HG03280 (cell line): ENCODE measurements at regions not wholly inside any gene's neighbourhood (a gene's known extent, or its start where the extent isn't known, plus 50 kb on each side); places are given as distances from the start of the nearest gene placed in this dataset.

Experiments used
- ATAC-seq: cut with Tn5 transposase; IDR thresholded peaks from one replicate; pipeline ENCODE4 v1.9.1; 2021; ENCODE audit warnings: mild to moderate bottlenecking, moderate library complexity; ENCODE audit not compliant: unreplicated experiment

DNA sequence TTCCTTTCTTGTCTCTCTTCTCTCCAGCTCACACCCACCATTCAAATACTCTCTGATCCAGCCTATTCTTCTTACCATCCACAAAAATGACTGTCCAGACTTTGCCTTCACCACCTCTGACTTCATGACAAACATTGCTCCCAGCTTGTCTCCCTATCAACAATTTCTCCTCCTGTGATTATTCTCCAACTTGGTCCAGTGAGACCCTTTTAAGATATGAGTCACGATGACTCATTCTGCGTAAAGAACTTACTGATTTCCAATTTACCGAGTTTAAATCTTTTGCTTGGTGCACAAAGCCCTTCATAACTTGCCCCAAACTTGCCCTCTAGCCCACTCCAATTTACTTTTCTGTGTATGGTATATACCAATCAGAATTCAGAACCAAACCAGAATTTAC lies 833.2 kb downstream of the MAFB start:
- no peak for ATAC-seq

DNA sequence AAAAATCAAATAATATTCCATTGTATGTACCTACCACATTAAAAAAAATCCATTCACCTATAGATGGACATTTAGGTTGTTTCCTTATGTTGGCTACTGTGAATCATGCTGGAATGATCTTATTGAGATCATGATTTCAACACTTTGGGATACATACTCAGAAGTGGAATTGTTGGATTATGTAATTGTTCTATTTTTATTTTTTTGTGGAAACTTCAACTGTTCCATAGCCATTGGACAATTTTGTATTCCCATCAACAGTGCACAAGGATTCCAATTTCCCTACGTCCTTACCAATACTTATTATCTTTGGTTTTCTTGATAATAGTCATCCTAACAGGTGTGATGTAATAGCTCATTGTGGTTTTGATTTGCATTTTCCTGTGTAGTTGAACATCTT lies 834.0 kb downstream of the MAFB start:
- ATAC-seq, result no peak

DNA sequence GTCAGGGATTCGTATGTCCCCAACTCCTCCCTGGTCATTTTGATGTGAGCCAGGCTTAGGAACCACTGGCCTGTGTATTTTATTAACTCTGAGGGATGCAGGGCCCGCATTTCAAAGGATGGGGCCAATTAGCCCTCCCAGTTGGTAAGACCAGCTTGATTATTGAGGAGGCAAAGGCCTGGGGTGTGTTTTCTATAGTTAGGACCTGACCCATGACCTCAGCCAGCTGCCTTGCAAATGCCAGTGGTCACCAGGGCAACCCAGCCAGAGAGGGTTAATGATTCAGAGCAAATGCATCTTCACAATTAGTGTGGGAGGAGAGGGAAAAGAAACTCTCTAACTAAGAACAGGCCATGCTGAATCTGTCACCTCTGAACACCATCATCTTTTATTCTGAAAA lies 835.4 kb downstream of the MAFB start:
- ATAC-seq, result no peak

DNA sequence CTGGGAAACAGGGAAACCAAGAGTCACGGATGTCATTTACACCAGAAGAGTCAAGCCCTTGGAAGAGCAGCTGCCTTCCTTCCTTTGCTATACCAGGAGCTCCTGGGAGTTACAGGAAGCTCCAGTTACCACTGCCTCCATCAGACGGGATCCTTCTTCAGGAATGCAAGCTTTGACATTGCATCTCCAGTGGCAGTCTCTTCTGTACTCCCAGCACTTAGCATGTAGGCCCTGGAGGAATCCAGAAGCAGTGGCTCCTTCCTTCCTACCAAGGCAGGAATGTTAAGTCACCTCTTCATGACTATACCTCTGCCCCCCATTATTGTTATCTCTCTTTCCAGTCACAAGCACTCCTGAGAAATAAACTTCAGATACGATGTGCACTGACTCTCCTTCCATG lies 836.0 kb downstream of the MAFB start:
- no peak for ATAC-seq

DNA sequence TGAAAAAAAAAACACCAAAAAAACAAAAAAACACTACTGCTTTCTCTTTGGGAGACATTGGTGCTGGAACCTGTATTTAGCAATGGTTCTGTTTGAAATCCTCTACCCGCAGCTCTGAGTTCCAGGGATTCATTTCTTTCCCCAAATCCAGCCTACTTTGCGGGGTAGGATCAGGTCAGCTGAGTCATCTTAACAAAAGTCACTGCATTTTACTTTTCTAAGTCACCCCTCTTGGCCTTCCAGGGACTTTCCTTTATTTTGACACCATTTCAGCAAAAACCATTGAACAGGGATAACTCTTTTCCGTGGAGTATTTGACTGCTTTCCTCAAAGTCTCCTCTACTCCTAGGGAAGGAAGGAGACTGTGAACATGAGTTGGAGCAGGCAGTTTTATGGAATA lies 837.6 kb downstream of the MAFB start:
- no peak for ATAC-seq

DNA sequence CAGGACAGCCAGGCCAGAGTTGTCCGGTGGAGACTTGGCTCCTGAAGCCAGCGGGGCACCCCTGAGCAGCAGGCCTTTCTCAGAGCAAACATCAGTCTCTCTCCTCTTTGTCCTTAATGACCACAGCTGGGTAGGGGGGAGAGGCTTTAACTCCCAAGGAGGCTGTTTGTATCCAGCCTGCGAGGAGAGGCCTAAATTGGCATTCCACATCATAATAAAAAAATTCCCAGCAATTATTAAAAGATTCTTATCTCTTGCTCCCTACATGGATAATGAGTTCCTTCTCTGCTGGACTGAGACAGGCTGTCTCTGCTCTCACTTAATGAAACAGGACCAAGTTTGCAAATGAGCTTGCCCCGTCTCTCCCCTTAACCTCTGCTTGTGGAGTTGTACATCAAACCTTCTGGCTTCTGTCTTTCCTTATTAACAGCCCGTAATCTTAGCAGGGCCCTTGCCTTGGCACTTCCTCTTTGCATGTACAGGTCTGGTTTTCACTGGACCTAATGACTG lies 838.2 kb downstream of the MAFB start:
- no peak for ATAC-seq

DNA sequence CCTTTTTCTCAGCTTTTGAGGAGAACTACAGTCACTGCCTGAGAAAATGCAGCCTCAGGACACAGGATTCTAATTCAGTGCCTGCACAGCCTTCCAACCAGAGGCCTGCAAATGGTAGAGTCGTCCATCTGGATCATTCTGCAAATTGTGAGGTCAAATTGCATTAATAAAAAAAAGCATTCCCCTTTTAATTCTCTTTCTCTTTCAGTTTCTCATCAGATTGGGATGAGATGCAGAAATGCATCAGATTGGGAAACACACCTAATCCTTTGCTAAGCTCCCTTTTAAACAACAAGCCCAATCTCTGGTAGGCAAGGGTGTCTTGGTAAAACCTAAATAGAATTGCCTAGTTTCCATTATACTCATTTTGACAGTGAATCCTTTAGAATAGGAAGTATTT lies 838.8 kb downstream of the MAFB start:
- no peak for ATAC-seq

DNA sequence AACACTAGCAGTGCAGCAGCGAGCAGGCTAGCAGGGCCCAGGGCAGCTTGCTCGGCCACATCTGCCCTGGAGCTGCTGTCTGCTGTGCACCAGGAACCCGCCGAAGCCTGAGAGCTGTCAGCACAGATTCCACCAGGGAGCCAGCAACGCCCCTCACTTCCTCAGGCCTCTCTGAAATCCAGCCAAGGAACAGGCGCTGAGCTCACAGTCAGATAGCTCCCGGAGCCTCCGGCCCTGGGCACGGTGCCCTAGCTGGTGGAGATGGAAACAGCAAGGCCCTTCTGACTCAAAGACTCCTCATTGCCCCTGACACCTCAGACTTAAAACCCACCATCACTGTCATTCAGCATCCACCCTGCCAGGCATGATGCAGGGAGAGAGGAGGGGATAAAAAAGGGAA lies 839.4 kb downstream of the MAFB start:
- no peak for ATAC-seq

DNA sequence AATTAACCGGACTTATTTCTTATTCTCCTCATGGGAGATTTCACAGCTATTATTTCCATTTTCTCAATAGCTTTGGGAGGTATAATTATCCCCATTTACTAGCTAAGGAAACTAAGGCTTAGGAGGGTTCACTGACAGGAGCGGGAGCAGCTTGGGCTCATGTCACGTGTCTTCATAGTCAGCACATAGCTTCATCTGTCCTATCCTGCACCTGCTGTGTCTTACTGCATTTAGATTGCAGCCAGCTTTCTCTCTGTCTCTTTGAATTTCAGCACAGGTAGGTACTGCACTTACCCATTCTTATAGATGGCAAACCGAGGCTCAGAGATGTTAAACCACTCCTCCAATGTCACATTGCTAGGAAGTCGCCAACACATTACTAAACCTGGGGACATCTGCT lies 839.9 kb downstream of the MAFB start:
- ATAC-seq, result no peak

DNA sequence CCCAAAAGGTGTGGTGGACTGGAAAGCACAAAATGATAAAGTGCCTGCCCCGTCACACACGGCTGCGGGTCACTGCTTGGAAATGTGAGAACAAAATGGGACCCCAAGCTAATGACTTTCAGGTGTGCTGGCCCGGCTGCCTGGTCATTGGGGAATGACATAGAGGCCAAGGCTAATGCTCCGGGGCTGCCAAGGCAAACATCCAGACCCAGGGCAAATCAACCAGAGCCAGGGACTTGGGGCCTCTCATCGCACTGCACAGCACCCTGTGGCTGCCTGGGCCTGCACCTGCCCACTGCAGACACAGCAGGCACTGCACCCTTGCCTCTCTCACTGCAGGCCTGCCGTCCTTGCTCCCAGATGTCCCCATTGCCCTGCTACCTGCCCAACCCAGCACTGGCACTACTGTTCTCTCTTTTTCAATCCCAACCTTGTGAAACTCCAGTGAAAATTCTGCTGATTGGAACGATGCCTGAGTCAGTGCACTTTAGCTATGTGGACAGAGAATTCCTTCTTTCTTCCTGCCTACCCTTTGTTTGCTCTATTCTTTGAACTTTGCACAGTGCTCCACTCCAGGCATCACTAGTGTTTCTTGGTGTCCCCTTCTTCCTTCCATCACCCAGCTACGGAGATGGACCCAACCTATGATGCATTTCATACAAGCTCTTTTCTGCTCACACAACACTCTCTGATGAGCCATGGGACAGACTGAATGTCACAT lies 849.5 kb downstream of the MAFB start:
- no peak for ATAC-seq

DNA sequence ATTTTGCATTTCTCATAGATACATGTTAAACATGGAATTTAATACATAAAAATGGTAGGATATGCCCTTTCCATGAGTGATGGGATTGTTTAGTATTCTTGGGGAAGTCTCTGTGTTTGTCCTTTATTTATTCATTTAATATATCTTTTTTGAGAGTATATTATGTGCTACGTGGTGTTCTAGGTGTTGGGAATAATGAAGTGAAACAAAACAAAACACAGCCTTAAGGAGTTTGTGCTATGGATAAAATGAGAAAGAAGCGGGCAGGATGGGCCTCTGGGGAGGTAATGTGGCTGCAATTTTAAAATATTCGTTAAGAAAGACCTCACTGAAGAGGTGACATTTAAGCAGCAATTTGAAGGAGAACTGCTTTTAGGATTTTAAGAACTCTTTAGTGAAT lies 851.5 kb downstream of the MAFB start:
- ATAC-seq, result no peak

DNA sequence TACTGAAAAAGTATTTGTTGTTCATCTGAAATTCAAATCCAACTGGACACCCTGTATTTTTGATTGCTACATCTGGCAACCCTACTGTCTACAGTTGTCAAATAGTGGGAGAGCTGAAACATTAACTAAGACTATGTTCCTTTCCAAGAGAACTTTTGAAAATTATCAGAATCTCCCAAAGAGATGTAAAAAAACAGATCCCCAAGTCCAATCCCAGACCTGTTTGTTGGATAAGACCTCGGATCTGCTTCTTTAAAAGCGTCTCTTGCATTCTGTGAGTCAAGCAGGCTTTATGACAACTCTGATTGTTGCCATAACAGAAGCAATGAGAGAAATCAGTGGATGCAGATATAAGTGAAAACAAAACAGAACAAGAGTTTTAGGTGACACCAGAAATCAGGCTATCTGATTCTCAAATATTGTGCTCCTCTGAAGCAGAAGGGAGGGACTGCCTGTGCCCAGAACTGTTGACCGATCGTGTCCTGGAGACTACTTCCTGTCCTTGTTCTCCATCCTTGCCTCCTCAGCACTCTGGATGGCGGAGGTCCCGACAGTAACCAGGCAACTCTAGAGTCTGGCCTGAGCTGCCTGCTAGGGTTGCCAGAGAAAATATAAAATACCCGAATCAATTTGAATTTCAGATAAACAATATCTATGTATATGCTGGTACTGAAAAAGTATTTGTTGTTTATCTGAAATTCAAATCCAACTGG lies 853.8 kb downstream of the MAFB start:
- no peak for ATAC-seq

DNA sequence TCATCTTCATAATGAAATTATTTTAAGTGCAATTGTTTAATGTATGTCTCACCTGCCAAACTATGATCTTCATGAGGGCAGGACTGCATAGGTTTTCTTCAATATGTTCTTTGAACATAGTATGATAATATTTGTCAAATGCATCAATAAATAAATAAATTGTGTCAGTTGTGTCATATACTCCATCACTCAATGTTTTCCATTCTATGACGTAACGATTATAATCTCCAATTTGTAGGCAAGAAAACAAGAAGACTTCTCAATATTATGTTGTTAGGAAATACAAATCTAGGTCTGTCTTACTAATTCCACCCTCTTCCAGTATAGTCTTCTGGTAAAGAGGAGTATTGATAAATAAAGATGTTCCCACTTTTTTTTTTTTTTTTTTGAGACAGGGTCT lies 858.1 kb downstream of the MAFB start:
- no peak for ATAC-seq

DNA sequence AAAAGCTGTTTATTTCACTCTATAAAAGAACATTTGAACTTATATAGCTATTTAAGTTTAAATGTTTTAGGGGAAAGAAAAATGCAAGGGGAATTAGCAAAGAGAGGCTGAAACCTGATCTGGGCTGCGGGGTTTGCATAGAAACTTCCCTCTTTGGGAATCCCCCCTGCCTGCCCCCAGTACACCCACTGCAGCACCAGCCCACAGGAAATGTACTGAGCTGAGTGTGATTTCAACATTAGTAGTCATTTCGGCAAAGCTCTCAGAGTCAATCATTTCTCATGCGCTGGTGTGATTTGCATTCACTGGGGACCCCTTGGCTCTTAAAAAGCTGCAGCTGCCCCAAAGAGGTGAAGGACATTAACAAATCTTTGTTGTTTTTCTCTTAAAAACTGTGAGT lies 859.4 kb downstream of the MAFB start:
- ATAC-seq, result peak; percentile 66

DNA sequence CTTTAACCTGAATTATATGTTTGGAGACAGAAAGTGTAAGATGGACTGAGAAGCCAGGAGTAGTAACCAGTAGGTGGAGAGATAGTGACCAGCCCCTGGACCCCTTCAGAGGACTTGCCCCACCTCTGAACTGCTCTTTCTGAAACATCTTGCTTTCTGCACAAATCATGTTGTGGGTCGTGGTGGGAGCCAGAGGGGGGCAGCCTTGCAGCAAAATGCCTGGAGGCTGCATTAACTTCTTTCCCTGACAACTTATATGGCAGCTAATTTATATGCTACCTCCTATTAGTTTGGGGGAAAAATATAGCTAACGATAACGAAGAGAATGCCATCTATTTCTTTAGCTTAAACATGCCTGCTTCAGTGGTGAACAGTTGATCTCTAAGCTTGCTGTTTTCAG lies 859.8 kb downstream of the MAFB start:
- ATAC-seq, result no peak

DNA sequence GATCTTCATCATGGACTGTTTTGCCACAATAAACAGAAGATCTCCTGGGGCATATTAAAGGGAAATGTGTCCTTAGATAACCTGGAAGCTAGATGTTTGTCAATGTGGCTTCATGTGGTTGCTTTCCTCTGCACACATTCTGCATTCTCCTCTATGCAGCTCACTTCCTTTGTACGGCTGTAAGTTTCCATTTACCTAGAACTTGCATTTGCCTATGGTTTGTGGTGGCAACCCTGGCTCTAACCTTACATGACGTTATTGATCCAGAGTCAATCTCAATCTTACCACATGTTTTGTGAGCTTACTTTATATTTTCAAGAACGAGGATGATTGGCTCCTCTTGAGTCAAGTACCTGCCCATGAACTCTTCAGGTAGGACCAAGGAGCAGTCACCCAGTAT lies 863.1 kb downstream of the MAFB start:
- peak; percentile 68 for ATAC-seq

DNA sequence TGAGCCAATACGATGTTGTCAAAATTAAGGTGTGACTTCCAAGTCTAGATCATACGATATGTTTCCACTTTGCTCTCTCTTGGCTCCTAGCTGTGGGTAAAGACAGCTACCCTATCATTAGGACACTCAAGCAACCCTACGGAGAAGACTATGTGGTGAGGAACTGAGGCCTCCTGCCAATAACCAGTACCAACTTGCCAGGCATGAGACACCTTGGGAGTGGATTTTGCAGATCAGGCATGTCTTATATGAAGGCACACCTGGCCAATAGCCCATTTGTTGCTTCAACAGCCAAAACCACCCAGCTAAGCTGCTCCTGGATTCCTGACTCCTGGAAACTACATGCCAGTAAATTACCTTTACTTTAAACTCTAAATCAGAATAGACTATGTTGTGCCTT lies 863.4 kb downstream of the DHX35 start:
- no peak for ATAC-seq

DNA sequence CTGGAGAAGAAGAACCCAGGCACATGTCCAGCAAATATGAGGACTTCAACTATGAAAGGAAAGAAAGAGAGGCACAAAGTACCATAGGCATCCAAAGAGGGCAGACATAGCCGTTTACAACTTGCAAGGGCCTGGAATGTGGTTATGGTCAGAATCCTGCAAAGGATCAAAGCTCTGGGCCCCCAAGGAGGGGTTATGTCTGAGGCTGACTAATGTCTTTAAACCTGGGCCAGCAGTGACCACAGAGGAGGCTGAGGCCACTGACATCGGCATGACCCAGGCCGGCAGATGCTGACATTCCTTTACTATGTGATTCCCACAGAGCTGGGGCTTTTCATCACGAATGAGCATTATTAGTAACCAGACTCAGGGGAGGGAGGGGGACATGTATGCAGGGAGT lies 861.1 kb downstream of the DHX35 start:
- ATAC-seq, result no peak

DNA sequence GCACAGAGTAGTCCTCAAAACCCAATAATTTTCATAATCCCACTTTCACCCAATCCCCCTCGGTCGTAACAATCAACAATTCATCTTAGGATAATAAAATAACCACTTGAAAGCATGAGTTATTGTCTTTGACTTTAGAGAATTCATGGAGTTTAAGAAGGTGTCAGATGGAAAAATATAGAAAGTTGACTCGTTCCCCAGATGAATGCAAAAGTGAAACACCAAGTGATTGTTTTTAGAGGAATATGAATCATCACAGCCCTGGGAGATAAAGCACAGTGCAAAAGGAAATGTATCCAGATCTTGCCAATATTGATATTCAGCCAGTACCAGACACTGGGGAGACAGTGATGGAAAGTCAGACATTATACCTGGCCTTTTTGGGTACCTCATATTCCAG lies 860.5 kb downstream of the DHX35 start:
- ATAC-seq, result no peak

DNA sequence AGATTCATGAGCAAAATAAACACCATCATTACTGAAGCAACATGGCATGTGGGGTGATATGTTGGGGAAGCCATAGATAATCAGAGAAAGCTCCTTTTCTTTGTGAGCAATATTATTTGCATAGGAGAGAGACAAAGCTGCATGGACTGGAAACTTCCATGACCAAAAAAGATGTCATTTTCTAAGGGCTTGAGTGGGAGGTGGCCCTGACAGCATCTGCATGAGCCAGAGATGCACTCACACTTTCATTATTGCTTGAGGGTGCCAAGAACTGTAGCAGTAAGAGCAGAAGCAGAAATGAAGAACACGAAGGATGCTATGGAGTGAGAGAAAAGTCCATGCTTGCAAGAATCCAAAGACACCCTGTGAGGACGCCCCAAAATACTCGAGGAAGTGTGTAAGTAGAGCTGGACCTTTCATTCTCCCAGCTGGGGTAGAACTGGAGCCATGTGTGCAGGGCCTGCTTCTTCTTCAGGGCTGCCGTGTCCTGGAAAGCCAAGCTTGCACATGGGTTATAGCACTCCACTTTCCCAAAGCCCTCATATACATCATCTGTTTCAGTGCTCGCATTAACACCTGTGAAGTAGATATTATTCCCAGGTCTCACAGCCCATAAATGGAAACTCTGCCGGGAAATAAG lies 851.2 kb downstream of the DHX35 start:
- no peak for ATAC-seq

DNA sequence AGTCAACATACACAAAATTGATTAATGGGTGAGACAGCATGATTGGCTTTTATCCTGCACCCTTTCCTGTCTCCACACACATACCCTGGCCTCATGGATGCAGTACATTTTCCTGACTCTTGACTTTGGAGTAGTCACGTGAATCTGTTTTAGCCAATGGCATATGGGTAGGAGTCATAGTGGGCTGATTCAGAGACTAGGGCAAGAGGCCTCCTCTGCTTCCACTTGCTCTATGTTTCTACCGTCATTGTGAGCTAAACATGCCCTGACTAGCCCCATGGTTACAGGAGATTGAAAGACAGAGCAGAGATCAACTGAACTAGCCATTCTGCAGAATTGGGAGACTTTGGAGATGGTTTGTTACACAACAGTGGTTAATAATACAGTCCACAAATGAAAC lies 850.0 kb downstream of the DHX35 start:
- no peak for ATAC-seq

DNA sequence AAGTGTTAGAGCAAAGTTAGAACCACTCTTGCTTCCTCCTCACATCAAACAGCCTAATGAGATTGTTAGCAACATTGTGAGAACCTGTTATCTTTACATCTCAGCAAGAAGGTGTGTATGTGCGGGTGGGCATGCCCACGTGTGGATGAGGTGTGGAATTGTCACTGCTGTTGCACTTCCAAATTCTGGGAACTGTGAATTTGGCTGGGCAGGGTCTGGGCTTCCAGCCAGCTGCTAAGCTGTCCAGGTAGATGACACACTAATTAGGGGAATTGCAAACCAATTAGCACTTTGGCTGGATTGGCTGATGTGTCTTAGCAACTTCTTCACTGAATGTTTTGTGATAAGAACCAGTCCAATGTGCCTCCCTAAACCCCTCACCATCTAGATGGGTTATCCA lies 848.2 kb downstream of the DHX35 start:
- no peak for ATAC-seq
